Activated naive CD8-positive, alpha-beta T cell treated with anti-CD3 and anti-CD28 coated beads, Interleukin-2, amount 50 U/mL, for 24 hours (primary cell): ENCODE measurements at regions not wholly inside any gene's neighbourhood (a gene's known extent, or its start where the extent isn't known, plus 50 kb on each side); places are given as distances from the start of the nearest gene placed in this dataset.
"Not testable (repeated sequence)": the region's sequence is repeated elsewhere in the genome, so short reads cannot be mapped to it uniquely, and the experiment has no call there.

Experiments used
- ATAC-seq: fragments of 150-1000 bp; cut with Tn5 transposase; one replicate; pipeline ENCODE4 v1.10.0; 2021
- DNase-seq: peaks from one replicate; pipeline ENCODE4 v3.0.0; 2021
- H3K27ac Mint-ChIP-seq: one replicate; pipeline ENCODE4 v1.8.0; 2021; ENCODE audit warnings: mild to moderate bottlenecking, mixed read lengths
- H3K27me3 Mint-ChIP-seq: one replicate; pipeline ENCODE4 v1.8.0; 2021; ENCODE audit warnings: mixed read lengths
- H3K36me3 Mint-ChIP-seq: one replicate; pipeline ENCODE4 v1.8.0; 2021; ENCODE audit warnings: low read depth, mixed read lengths
- H3K4me1 Mint-ChIP-seq: one replicate; pipeline ENCODE4 v1.8.0; 2021; ENCODE audit warnings: mixed read lengths
- H3K4me3 Mint-ChIP-seq: one replicate; pipeline ENCODE4 v1.8.0; 2021; ENCODE audit warnings: mild to moderate bottlenecking, moderate library complexity, mixed read lengths
- H3K9me3 Mint-ChIP-seq: one replicate; pipeline ENCODE4 v1.8.0; 2021; ENCODE audit warnings: mixed read lengths

GRCh38 chr16:88142056-88142935 lies 191.1 kb downstream of the BANP start:
- H3K27ac Mint-ChIP-seq, ATAC-seq: not testable (repeated sequence)

GRCh38 chr16:88143122-88144027 lies 192.1 kb downstream of the BANP start:
- not testable (repeated sequence) for H3K27me3 Mint-ChIP-seq, DNase-seq, H3K4me3 Mint-ChIP-seq, H3K36me3 Mint-ChIP-seq, H3K27ac Mint-ChIP-seq, H3K9me3 Mint-ChIP-seq, H3K4me1 Mint-ChIP-seq, ATAC-seq

More at GRCh38 chr16:88142056-88142935, 191.1 kb downstream of the BANP start:
- not testable (repeated sequence) for H3K4me3 Mint-ChIP-seq, DNase-seq, H3K36me3 Mint-ChIP-seq, H3K27me3 Mint-ChIP-seq, H3K4me1 Mint-ChIP-seq
- H3K9me3 Mint-ChIP-seq, result peaks cover 15% of the 10 kb centered on the region

DNA sequence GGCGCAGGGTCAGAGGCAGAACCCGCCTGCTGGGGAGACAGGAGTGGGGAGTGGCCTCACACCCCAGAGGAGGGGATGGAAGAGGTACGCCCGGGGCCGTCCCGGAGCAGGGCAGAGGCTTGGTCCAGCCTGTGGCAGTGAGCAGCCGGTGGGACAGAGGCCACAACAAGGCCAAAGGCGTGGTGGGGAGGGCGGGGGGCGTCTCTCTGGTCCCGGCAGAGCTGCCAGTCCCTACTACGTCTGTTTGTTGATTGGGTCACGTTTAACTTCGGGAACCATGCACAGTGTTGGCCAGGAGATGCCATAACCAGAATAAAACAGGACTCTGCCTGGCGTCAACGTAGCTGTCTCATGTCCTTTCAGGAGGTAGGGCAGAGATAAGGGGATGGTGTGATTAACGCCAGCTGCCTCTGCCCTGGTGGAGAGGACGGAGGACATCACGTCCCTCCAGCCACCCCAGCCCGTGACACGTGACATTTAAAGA lies 192.8 kb downstream of the BANP start:
- DNase-seq (no peak), ATAC-seq (no peak)
- H3K4me3 Mint-ChIP-seq, result no peak overlapping the region
- no peaks in the 10 kb centered on the region for H3K36me3 Mint-ChIP-seq
- H3K27ac Mint-ChIP-seq, result no peak overlapping the region
- no peaks in the 10 kb centered on the region for H3K4me1 Mint-ChIP-seq
- H3K27me3 Mint-ChIP-seq, result no peaks in the 10 kb centered on the region
- peaks cover under 1% of the 10 kb centered on the region for H3K9me3 Mint-ChIP-seq

DNA sequence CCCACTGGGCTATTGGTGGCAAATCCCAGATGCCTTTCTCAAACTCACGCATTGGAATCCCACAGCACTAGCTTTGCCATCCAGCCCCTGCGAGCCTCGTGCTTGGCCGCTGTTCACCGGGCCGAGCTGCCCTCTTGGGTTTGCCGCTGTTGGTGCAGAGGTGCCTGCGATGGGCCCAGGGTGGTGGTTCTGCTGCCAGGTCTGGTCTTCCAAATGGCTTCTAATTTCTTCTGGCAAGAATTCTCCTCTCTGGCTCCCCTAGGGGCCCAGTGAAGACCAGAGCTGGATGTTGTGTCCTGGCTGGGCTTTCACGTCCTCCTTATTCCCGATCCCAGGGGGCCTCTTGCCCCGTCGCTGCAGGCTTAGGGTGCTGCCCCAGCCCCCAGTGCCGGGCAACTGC lies 194.1 kb downstream of the BANP start:
- DNase-seq, H3K27me3 Mint-ChIP-seq, H3K36me3 Mint-ChIP-seq, H3K4me3 Mint-ChIP-seq, H3K4me1 Mint-ChIP-seq, ATAC-seq, H3K27ac Mint-ChIP-seq, H3K9me3 Mint-ChIP-seq: not testable (repeated sequence)

DNA sequence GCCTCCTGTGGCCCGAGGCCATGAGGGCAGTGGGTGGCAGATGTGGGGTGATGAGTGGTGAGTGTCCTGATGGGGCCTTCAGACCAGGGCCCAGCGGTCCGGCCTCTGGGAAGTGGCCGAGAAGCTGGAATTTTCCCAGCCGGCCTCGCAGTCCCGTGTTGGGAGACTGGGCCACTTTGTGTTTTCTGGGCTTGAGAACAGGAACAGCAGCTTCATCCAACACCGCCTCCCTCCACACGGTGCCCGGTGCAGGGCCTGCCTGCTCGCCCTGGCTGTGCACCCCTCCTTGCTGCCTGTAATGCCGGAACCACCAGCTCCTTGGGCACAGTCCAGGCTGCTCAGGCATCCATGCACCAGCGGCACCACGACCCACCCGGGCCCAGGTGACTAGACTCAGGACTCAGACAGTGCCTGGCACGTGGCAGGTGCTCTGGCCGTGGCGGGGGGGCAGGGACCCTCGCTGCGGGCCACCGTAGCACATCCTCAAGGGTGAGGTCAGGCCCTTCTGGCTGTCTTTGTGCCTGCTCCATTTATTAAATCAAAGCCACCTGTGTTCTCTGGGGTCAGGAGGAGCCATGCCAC lies 194.7 kb downstream of the BANP start:
- H3K9me3 Mint-ChIP-seq, DNase-seq, H3K36me3 Mint-ChIP-seq, H3K4me1 Mint-ChIP-seq, H3K4me3 Mint-ChIP-seq, H3K27ac Mint-ChIP-seq, ATAC-seq, H3K27me3 Mint-ChIP-seq: not testable (repeated sequence)

GRCh38 chr16:88148078-88148477 lies 196.8 kb downstream of the BANP start:
- not testable (repeated sequence) for H3K4me1 Mint-ChIP-seq, H3K36me3 Mint-ChIP-seq, H3K27me3 Mint-ChIP-seq, H3K9me3 Mint-ChIP-seq, ATAC-seq, H3K4me3 Mint-ChIP-seq, H3K27ac Mint-ChIP-seq, DNase-seq

GRCh38 chr16:88148682-88149081 lies 197.4 kb downstream of the BANP start:
- H3K36me3 Mint-ChIP-seq, DNase-seq, H3K27me3 Mint-ChIP-seq, ATAC-seq, H3K4me1 Mint-ChIP-seq, H3K4me3 Mint-ChIP-seq, H3K27ac Mint-ChIP-seq, H3K9me3 Mint-ChIP-seq: not testable (repeated sequence)

DNA sequence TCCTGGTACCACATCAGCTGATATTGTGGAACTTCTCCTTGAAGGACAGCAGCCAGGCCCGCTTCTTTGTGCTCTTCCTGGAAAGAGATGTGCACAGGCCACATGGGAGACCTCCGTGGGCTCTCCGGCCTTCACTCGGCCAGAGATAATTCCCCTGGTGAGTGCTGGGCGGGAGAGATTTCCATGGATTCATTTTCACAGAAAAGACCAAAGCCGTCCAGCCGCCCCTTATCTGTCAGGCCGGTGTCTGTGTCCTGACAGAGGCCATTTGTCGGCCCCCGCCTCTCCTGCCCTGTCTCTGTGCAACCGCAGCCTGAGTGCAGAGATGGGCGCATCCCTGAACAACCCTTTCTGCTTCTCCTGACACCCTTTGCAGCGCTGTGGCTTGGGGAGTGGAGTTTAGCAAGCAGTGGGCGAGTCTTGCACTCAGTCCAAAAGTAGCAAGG lies 197.9 kb downstream of the BANP start:
- not testable (repeated sequence) for H3K4me3 Mint-ChIP-seq, H3K36me3 Mint-ChIP-seq, H3K9me3 Mint-ChIP-seq, ATAC-seq, H3K27ac Mint-ChIP-seq, DNase-seq, H3K4me1 Mint-ChIP-seq, H3K27me3 Mint-ChIP-seq

GRCh38 chr16:88149663-88150062 lies 198.4 kb downstream of the BANP start:
- not testable (repeated sequence) for DNase-seq, ATAC-seq, H3K27ac Mint-ChIP-seq, H3K9me3 Mint-ChIP-seq, H3K4me1 Mint-ChIP-seq, H3K4me3 Mint-ChIP-seq, H3K36me3 Mint-ChIP-seq, H3K27me3 Mint-ChIP-seq

GRCh38 chr16:88150456-88151128 lies 199.4 kb downstream of the BANP start:
- not testable (repeated sequence) for H3K9me3 Mint-ChIP-seq, H3K27me3 Mint-ChIP-seq, H3K36me3 Mint-ChIP-seq, H3K4me1 Mint-ChIP-seq, DNase-seq, H3K27ac Mint-ChIP-seq, ATAC-seq, H3K4me3 Mint-ChIP-seq

DNA sequence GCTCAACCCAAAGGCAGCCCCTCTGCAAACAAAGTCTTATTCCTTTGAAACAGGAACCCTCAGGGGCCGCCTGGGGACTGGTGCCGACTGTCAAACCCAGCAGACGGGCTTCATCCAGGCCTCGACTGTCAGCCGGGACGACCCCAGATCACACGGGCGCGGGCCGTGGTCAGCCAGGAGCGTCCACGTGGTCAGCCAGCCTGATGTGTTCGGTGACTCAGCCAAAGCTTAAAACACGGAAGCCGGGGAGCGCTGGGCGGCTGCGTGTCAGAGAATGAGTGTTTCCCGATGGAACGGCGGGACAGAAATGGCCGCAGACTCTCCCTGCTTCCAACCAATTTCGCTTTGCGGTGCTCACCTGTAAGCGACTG lies 199.9 kb downstream of the BANP start:
- not testable (repeated sequence) for H3K27ac Mint-ChIP-seq, ATAC-seq, H3K36me3 Mint-ChIP-seq, H3K4me1 Mint-ChIP-seq, DNase-seq, H3K27me3 Mint-ChIP-seq, H3K9me3 Mint-ChIP-seq, H3K4me3 Mint-ChIP-seq

GRCh38 chr16:88151859-88152843 lies 200.9 kb downstream of the BANP start:
- not testable (repeated sequence) for H3K4me1 Mint-ChIP-seq, ATAC-seq, H3K36me3 Mint-ChIP-seq, H3K9me3 Mint-ChIP-seq, H3K27me3 Mint-ChIP-seq, DNase-seq, H3K4me3 Mint-ChIP-seq, H3K27ac Mint-ChIP-seq

GRCh38 chr16:88152879-88153278 lies 201.6 kb downstream of the BANP start:
- H3K27me3 Mint-ChIP-seq, DNase-seq, ATAC-seq, H3K4me3 Mint-ChIP-seq, H3K27ac Mint-ChIP-seq, H3K9me3 Mint-ChIP-seq, H3K36me3 Mint-ChIP-seq, H3K4me1 Mint-ChIP-seq: not testable (repeated sequence)
